Cerebellar nuclear complex (tissue), 1 donor: ENCODE measurements at regions not wholly inside any gene's neighbourhood (a gene's known extent, or its start where the extent isn't known, plus 50 kb on each side); places are given as distances from the start of the nearest gene placed in this dataset.

Experiments
- DNase-seq, 2 experiments: peaks; one replicate each; lab custom pipeline; 2025; lab: John Stamatoyannopoulos, UW

GRCh38 chr1:36743286-36744005 lies 260.7 kb upstream of the CSF3R start:
- no peak for DNase-seq

GRCh38 chr1:36741066-36741465 lies 258.4 kb upstream of the CSF3R start:
- no peak for DNase-seq

GRCh38 chr1:36740446-36740845 lies 257.7 kb upstream of the CSF3R start:
- DNase-seq: no peak

GRCh38 chr1:36739703-36740289 lies 257.1 kb upstream of the CSF3R start:
- DNase-seq: no peak

GRCh38 chr1:36738245-36738644 lies 255.5 kb upstream of the CSF3R start:
- no peak for DNase-seq

GRCh38 chr1:36737767-36738166 lies 255.1 kb upstream of the CSF3R start:
- DNase-seq: no peak

- DNase-seq: no peak
These were observed 254.4 kb upstream of the CSF3R start for GRCh38 chr1:36737038-36737555.

- no peak for DNase-seq
These were observed 253.4 kb upstream of the CSF3R start for GRCh38 chr1:36735939-36736730.

GRCh38 chr1:36735436-36735835 lies 252.7 kb upstream of the CSF3R start:
- no peak for DNase-seq

GRCh38 chr1:36734356-36734755 lies 251.6 kb upstream of the CSF3R start:
- no peak for DNase-seq

GRCh38 chr1:36733748-36734147 lies 251.0 kb upstream of the CSF3R start:
- DNase-seq: no peak

- no peak for DNase-seq
These were observed 249.3 kb upstream of the CSF3R start for GRCh38 chr1:36732015-36732356.

GRCh38 chr1:36731226-36732014 lies 248.7 kb upstream of the CSF3R start:
- no peak for DNase-seq

GRCh38 chr1:36730599-36730998 lies 247.9 kb upstream of the CSF3R start:
- no peak for DNase-seq

- DNase-seq: no peak
These were observed 247.2 kb upstream of the CSF3R start for GRCh38 chr1:36729716-36730510.

GRCh38 chr1:36729289-36729688 lies 246.6 kb upstream of the CSF3R start:
- no peak for DNase-seq

- DNase-seq: no peak
These were observed 246.1 kb upstream of the CSF3R start for GRCh38 chr1:36728846-36729245.

- DNase-seq: no peak
These were observed 245.3 kb upstream of the CSF3R start for GRCh38 chr1:36728051-36728450.

- DNase-seq: no peak
These were observed 242.4 kb upstream of the CSF3R start for GRCh38 chr1:36725151-36725550.

GRCh38 chr1:36723813-36724212 lies 241.1 kb upstream of the CSF3R start:
- no peak for DNase-seq

- no peak for DNase-seq
These were observed 240.2 kb upstream of the CSF3R start for GRCh38 chr1:36722871-36723270.
